Astrocyte (in vitro differentiated cells and primary cell): ENCODE measurements at regions not wholly inside any gene's neighbourhood (a gene's known extent, or its start where the extent isn't known, plus 50 kb on each side); places are given as distances from the start of the nearest gene placed in this dataset.

Source experiments
- DNase-seq: peaks from one replicate; pipeline ENCODE4 v3.0.0-alpha.2; 2010; ENCODE audit warnings: low read depth
- FAIRE-seq: peaks from 2 replicates; lab custom pipeline; 2011; peaks lifted over from hg19 to GRCh38; lab: Jason Lieb, UNC
- H2AFZ ChIP-seq: 2 replicates; pipeline ENCODE4 v1.6.0; 2012; ENCODE audit warnings: low read depth, low read length, inconsistent platforms
- H3K27ac ChIP-seq: 2 replicates; pipeline ENCODE4 v1.5.1; 2011; ENCODE audit warnings: low read depth, low read length, inconsistent platforms
- H3K27me3 ChIP-seq: 2 replicates; pipeline ENCODE4 v1.6.0; 2011; ENCODE audit warnings: low read length, inconsistent platforms; ENCODE audit not compliant: insufficient read depth
- H3K36me3 ChIP-seq: 2 replicates; pipeline ENCODE4 v1.5.1; 2011; ENCODE audit warnings: low read length, inconsistent platforms; ENCODE audit not compliant: insufficient read depth
- H3K4me1 ChIP-seq: 2 replicates; pipeline ENCODE4 v1.5.1; 2011; ENCODE audit warnings: low read length, inconsistent platforms; ENCODE audit not compliant: insufficient read depth
- H3K4me2 ChIP-seq: 2 replicates; pipeline ENCODE4 v1.6.0; 2012; ENCODE audit warnings: low read length, inconsistent platforms
- H3K4me3 ChIP-seq: 2 replicates; pipeline ENCODE4 v1.5.1; 2011; ENCODE audit warnings: low read depth, mild to moderate bottlenecking, low read length, inconsistent platforms; ENCODE audit not compliant: insufficient read depth
- H3K79me2 ChIP-seq: 2 replicates; pipeline ENCODE4 v1.6.0; 2012; ENCODE audit warnings: mild to moderate bottlenecking, low read length, inconsistent platforms; ENCODE audit not compliant: insufficient read depth
- H3K9ac ChIP-seq: 2 replicates; pipeline ENCODE4 v1.6.0; 2012; ENCODE audit warnings: mild to moderate bottlenecking, low read length, inconsistent platforms
- H3K9me3 ChIP-seq: 2 replicates; pipeline ENCODE4 v1.5.1; 2012; ENCODE audit warnings: low read depth, mild to moderate bottlenecking, low read length, inconsistent platforms; ENCODE audit not compliant: insufficient read depth
- H4K20me1 ChIP-seq: 2 replicates; pipeline ENCODE4 v1.6.0; 2012; ENCODE audit warnings: low read length, inconsistent platforms; ENCODE audit not compliant: insufficient read depth
- H3K27ac Mint-ChIP-seq: one replicate; pipeline ENCODE4 v1.8.0; 2021; ENCODE audit warnings: mild to moderate bottlenecking, mixed read lengths; ENCODE audit not compliant: unreplicated experiment
- H3K27me3 Mint-ChIP-seq: one replicate; pipeline ENCODE4 v1.8.0; 2021; ENCODE audit warnings: low read depth, mixed read lengths; ENCODE audit not compliant: unreplicated experiment
- H3K36me3 Mint-ChIP-seq: one replicate; pipeline ENCODE4 v1.8.0; 2021; ENCODE audit warnings: low read depth, mixed read lengths; ENCODE audit not compliant: unreplicated experiment
- H3K4me1 Mint-ChIP-seq: one replicate; pipeline ENCODE4 v1.8.0; 2021; ENCODE audit warnings: low read depth, mixed read lengths; ENCODE audit not compliant: unreplicated experiment
- H3K4me3 Mint-ChIP-seq: one replicate; pipeline ENCODE4 v1.8.0; 2021; ENCODE audit warnings: mild to moderate bottlenecking, moderate library complexity, mixed read lengths; ENCODE audit not compliant: unreplicated experiment
- H3K9me3 Mint-ChIP-seq: one replicate; pipeline ENCODE4 v1.8.0; 2021; ENCODE audit warnings: mild to moderate bottlenecking, mixed read lengths; ENCODE audit not compliant: unreplicated experiment
- EZH2 ChIP-seq: IDR thresholded peaks from 2 replicates; pipeline ENCODE4 v1.6.1; 2012; ENCODE audit warnings: mild to moderate bottlenecking, low read length, inconsistent platforms; ENCODE audit not compliant: insufficient read depth
- TF ChIP-seq, protein P1 (sequence below): IDR thresholded peaks from 2 replicates; pipeline ENCODE4 v1.5.1; 2011; ENCODE audit warnings: low read depth, mild to moderate bottlenecking, inconsistent platforms, low read length, moderate library complexity; ENCODE audit not compliant: insufficient read depth

DNA sequence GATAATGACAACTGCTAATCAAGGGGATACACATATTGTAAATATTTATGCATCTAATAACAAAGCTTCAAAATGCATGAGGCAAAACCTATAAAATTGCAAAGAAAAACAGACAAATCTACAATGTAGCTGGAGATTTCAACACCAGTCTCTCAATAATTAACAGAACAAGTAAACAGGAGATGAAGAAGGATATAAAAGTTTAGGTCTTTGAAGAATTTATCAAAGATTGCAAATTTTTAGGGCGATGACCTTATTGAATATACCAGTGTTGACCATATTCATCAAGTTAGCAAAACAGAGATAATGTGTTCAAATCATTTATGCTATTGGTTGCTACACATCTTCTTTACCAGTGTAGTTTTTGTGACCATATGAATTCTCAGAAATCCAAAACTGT lies 237.8 kb upstream of the SGK1 start:
- Mint-ChIP-seq H3K9me3 (peaks cover 3% of the 10 kb centered on the region), H3K27ac (no peak overlapping the region), H3K4me1 (peaks cover 16% of the 10 kb centered on the region), H3K4me3 (no peak overlapping the region), H3K27me3 (no peaks in the 10 kb centered on the region), H3K36me3 (peaks cover 2% of the 10 kb centered on the region)
- Histone ChIP-seq H3K36me3 (no peaks in the 10 kb centered on the region), H3K27me3 (no peaks in the 10 kb centered on the region), H3K9ac (no peak overlapping the region), H3K79me2 (no peaks in the 10 kb centered on the region), H3K9me3 (no peaks in the 10 kb centered on the region), H3K4me3 (no peak overlapping the region), H2AFZ (no peak overlapping the region), H4K20me1 (no peaks in the 10 kb centered on the region), H3K4me2 (no peak overlapping the region), H3K4me1 (peaks cover 12% of the 10 kb centered on the region), H3K27ac (no peak overlapping the region)
- FAIRE-seq (no peak), DNase-seq (no peak)
- no peak for TF ChIP-seq EZH2
- TF ChIP-seq, protein P1, sequence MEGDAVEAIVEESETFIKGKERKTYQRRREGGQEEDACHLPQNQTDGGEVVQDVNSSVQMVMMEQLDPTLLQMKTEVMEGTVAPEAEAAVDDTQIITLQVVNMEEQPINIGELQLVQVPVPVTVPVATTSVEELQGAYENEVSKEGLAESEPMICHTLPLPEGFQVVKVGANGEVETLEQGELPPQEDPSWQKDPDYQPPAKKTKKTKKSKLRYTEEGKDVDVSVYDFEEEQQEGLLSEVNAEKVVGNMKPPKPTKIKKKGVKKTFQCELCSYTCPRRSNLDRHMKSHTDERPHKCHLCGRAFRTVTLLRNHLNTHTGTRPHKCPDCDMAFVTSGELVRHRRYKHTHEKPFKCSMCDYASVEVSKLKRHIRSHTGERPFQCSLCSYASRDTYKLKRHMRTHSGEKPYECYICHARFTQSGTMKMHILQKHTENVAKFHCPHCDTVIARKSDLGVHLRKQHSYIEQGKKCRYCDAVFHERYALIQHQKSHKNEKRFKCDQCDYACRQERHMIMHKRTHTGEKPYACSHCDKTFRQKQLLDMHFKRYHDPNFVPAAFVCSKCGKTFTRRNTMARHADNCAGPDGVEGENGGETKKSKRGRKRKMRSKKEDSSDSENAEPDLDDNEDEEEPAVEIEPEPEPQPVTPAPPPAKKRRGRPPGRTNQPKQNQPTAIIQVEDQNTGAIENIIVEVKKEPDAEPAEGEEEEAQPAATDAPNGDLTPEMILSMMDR, result no peak

DNA sequence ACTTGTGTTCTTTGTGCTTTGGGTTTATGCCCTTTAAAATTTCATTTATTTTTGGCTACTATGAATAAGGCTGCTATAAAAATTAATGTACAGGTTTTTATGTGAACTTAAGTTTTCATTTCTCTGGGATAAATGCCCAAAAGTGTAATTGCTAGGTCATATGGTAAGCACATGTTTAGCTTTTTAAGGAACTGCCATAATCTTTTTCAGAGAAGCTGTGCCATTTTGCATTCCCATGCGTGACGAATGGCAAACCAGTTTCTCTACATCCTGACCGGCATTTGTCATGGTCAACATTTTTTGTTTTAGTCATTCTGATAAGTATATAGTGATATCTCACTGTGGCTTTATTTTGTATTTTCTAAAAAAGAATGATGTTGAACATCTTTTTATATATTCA lies 236.0 kb upstream of the SGK1 start:
- TF ChIP-seq, protein P1, result no peak
- TF ChIP-seq EZH2, result no peak
- no peak overlapping the region for H3K4me3 ChIP-seq
- peaks cover 23% of the 10 kb centered on the region for H3K4me1 ChIP-seq
- no peaks in the 10 kb centered on the region for H3K79me2 ChIP-seq
- no peaks in the 10 kb centered on the region for H4K20me1 ChIP-seq
- H3K4me2 ChIP-seq, result no peak overlapping the region
- no peak for FAIRE-seq
- no peaks in the 10 kb centered on the region for H3K9me3 ChIP-seq
- peak; percentile 67 for DNase-seq
- Mint-ChIP-seq H3K27me3 (no peaks in the 10 kb centered on the region), H3K4me1 (peaks cover 25% of the 10 kb centered on the region), H3K4me3 (no peak overlapping the region), H3K27ac (no peak overlapping the region), H3K36me3 (peaks cover 2% of the 10 kb centered on the region), H3K9me3 (peaks cover 3% of the 10 kb centered on the region)
- H2AFZ ChIP-seq, result no peak overlapping the region
- no peak overlapping the region for H3K27ac ChIP-seq
- H3K27me3 ChIP-seq, result no peaks in the 10 kb centered on the region
- no peaks in the 10 kb centered on the region for H3K36me3 ChIP-seq
- no peak overlapping the region for H3K9ac ChIP-seq

DNA sequence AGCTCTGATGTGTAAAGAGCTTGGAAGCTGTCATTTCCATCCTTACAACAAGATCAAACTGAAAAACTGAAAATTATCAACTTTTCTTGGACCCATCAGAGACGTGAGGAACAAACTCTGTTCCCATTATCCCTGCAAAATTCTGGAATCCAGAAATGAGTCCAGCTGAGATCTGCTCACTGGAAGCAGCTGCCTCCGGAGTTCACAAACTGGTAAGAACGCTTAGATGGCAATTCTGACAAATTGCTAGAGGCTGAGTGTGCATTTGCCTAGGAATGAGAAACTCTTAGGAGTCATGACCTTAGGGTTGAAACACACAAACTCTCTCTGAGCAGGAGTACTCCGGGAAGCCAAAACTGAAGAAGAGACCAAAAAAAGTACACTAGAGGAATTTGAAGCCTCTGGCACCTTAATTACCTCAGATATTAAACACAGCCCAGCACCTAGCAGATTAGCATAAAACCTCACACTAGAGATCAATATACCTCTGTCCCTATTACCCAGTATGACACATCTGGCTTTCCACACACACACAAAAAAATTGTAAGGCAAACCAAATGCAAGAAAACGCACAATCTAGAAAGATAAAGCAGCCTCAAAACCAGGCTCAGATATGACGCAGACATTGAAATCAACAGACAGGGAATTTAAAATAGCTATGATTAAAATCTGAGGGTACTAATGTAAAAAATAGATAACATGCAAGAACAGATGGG lies 233.5 kb upstream of the SGK1 start:
- no peaks in the 10 kb centered on the region for H3K27me3 Mint-ChIP-seq

More for the DNA sequence above, 233.5 kb upstream of the SGK1 start:
- peaks cover 23% of the 10 kb centered on the region for H3K4me1 ChIP-seq
- peak overlapping the region; percentile 7 for H2AFZ ChIP-seq
- H3K4me3 ChIP-seq, result no peak overlapping the region
- H3K36me3 ChIP-seq, result no peaks in the 10 kb centered on the region
- no peaks in the 10 kb centered on the region for H3K79me2 ChIP-seq
- peaks cover 2% of the 10 kb centered on the region for H3K36me3 Mint-ChIP-seq
- peaks cover 3% of the 10 kb centered on the region for H3K9me3 Mint-ChIP-seq
- H3K9me3 ChIP-seq, result no peaks in the 10 kb centered on the region
- H3K4me2 ChIP-seq, result peak overlapping the region; percentile 76
- TF ChIP-seq EZH2, result no peak
- TF ChIP-seq, protein P1, result no peak
- no peak overlapping the region for H3K4me3 Mint-ChIP-seq
- H3K27ac ChIP-seq, result peak overlapping the region; percentile 83
- DNase-seq, result peak; percentile 92
- no peaks in the 10 kb centered on the region for H3K27me3 ChIP-seq
- H4K20me1 ChIP-seq, result no peaks in the 10 kb centered on the region
- peak overlapping the region; percentile 59 for H3K27ac Mint-ChIP-seq
- peak; percentile 80 for FAIRE-seq
- peaks cover 25% of the 10 kb centered on the region for H3K4me1 Mint-ChIP-seq
- H3K9ac ChIP-seq, result peak overlapping the region; percentile 67
